ENCODE measurements at regions not wholly inside any gene's neighbourhood (a gene's known extent, or its start where the extent isn't known, plus 50 kb on each side); places are given as distances from the start of the nearest gene placed in this dataset.
"Not testable (repeated sequence)": the region's sequence is repeated elsewhere in the genome, so short reads cannot be mapped to it uniquely, and the experiment has no call there.

DNA sequence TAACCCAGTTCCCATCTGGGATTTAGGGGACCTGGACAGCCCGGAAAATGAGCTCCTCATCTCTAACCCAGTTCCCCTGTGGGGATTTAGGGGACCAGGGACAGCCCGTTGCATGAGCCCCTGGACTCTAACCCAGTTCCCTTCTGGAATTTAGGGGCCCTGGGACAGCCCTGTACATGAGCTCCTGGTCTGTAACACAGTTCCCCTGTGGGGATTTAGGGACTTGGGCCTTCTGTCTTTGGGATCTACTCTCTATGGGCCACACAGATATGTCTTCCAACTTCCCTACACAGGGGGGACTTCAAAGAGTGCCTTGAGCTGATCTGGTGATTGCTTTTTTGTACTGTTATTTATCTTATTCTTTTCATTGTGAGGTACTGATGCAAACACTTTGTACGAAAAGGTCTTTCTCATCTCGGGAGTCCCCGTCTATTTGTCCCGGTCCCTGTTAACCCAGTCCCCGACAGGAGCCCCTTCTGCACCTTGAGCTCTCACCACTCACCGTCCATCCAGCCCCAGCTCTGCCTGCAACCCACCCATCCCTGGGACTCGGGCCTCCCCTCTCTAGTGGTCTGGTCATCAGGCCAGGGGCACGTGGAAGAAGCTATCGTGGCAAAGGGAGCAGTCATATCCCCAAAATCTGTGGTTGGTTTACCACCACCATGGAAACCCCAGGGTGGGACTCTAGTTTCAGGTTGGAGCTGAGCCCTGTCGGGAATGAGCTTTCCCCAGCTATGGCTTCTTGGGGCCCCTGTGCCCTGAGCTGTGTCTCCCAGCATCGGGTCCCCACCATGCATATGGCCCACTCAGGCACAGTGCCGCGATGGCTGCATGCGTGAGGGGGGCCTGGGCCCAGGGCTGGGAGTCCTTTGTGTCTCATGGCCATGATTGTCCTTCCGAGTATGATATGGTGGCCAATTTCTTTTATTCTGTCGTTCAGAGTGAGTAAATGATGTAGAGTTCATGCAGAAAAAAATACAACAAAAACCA lies 270.4 kb upstream of the PLCXD1 start:
- not testable (repeated sequence) for DNase-seq

DNA sequence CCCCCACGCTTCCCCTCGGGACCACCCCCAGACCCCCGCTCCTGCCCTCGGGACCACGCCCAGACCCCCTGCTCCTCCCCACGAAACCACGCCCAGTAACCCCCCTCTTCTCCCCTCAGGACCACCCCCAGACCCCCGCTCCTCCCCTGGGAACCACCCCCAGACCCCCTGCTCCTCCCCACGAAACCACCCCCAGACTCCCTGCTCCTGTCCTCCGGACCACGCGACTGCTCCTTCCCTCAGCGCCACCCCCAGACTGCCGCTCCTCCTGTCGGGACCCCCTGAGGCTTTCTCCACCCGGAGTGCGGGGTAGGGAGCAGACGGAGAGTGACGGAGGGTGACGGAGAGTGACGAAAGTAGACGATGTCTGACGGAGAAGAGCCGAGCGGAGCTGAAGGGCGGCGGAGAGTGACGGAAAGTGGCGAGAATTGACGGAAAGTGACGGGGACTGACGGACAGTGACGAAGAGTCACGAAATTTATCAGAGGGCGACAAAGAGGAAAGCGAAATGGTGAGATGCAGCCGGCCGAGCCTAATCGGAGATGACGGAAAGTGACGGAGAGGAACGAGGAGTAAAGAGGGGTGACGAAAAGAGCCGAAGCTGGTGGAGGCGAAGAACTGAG lies 267.2 kb upstream of the PLCXD1 start:
- DNase-seq = not testable (repeated sequence)

DNA sequence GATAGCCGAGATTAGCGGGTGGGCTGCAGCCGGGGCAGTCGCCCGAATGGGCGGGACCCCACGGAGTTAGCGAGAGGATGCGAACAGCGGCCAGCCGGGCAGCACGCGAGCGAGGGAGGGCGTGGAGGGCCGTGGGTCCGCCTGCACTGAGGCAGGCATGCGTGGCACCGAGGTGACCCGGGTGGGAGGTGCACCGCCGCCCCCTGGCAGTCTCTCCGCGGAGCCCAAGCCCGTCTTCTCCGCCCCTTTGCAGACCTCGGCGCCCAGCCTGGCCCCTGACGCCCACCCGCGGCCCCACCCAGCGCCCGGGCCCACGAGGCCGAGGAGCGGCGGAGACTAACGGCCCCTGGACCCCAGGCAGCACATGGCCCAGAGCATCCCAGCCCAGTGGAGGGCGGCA lies 266.7 kb upstream of the PLCXD1 start:
- DNase-seq = not testable (repeated sequence)

DNA sequence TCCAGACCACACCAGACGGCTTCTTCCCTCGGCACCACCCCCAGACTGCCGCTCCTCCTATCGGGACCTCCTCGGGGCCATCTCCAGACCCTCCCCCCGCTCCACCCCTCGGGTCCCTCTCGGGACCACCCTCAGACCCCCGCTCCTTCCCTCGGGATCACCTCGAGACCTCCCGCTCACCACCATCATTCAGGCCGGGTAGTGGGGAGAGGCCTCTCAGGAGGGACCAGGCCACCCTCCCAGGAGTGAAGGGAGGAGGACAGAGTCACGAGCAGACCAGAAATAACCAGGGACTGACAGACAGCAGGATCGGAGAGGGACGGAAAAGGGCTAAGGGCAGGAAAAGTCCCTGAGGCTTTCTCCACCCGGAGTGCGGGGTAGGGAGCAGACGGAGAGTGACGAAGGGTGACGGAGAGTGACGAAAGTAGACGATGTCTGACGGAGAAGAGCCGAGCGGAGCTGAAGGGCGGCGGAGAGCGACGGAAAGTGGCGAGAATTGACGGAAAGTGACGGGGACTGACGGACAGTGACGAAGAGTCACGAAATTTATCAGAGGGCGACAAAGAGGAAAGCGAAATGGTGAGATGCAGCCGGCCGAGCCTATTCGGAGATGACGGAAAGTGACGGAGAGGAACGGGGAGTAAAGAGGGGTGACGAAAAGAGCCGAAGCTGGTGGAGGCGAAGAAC lies 262.3 kb upstream of the PLCXD1 start:
- not testable (repeated sequence) for DNase-seq

DNA sequence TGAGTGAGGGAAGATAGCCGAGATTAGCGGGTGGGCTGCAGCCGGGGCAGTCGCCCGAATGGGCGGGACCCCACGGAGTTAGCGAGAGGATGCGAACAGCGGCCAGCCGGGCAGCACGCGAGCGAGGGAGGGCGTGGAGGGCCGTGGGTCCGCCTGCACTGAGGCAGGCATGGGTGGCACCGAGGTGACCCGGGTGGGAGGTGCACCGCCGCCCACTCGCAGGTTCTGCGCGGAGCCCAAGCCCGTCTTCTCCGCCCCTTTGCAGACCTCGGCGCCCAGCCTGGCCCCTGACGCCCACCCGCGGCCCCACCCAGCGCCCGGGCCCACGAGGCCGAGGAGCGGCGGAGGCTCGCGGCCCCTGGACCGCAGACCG lies 261.7 kb upstream of the PLCXD1 start:
- not testable (repeated sequence) for DNase-seq

DNA sequence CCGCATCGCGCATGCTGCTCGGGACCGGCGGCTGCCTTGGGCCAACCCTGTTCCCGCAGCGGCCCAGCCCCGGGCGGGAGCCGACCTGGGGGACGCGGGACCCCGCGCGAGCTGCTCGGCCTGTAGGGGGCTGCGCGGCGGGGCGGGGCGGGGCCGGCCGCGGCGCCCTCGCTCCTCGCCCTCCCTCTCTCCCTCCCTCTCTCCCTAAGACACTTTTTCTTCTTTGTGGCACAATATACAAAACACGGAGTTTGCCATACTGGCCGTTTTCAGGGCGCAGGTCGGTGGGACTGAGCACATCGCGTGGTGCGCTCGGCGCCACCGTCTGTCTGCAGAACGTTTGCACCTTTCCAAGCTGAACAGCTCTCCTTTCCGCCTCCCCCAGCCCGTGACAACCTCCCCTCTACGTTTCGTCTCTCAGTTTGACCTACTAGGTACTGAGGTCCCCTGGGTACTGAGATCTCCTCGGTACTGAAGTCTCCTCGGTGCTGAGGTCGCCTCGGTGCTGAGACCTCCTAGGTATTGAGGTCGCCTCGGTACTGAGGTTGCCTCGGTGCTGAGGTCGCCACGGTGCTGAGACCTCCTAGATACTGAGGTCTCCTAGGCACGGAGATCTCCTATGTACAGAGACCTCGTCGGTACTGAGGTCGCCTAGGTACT lies 261.1 kb upstream of the PLCXD1 start:
- peak; percentile 14 for DNase-seq

DNA sequence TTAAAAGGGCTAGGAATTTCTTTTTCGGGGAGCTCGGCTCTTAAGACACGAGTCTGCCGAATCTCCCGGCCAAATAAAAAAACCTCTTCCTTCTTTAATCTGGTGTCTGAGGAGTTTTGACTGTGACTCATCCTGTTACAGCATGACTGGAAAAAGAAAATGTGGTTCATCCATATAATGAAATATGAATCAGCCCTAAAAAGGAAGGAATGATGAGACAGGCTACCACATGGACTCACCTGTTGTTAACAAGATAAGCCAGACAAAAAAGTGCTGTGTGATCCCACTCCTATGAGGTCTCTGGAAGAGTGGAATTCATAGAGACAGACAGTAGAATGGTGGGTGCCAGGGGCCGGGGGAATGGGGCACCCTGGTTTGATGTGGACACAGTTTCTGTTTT lies 257.0 kb upstream of the PLCXD1 start:
- not testable (repeated sequence) for DNase-seq
